IMR-90 (cell line): ENCODE measurements at regions not wholly inside any gene's neighbourhood (a gene's known extent, or its start where the extent isn't known, plus 50 kb on each side); places are given as distances from the start of the nearest gene placed in this dataset.

ENCODE experiments used
- BHLHE40 ChIP-seq: fragments of 150-350 bp; IDR thresholded peaks from 2 replicates; pipeline ENCODE4 v1.6.1; 2016; ENCODE audit warnings: mild to moderate bottlenecking, low read depth, low read length
- CEBPB ChIP-seq: IDR thresholded peaks from 2 replicates; pipeline ENCODE4 v1.6.1; 2012; ENCODE audit warnings: low read depth, low read length, improper control_type of control experiment
- FOS ChIP-seq: fragments of 150-350 bp; IDR thresholded peaks from 2 replicates; pipeline ENCODE4 v1.6.1; 2016; ENCODE audit warnings: low read depth, low read length
- MAFK ChIP-seq: IDR thresholded peaks from 2 replicates; pipeline ENCODE4 v1.6.1; 2012; ENCODE audit warnings: low read depth, low read length, improper control_type of control experiment
- MAZ ChIP-seq: IDR thresholded peaks from 2 replicates; pipeline ENCODE4 v1.6.1; 2012; ENCODE audit warnings: low read depth, mild to moderate bottlenecking, low read length, improper control_type of control experiment, moderate library complexity, borderline replicate concordance
- MXI1 ChIP-seq: IDR thresholded peaks from 2 replicates; pipeline ENCODE4 v1.6.1; 2012; ENCODE audit warnings: low read depth, mild to moderate bottlenecking, low read length, moderate library complexity, borderline replicate concordance
- POLR2A ChIP-seq: IDR thresholded peaks from 2 replicates; pipeline ENCODE4 v1.6.1; 2012; ENCODE audit warnings: mild to moderate bottlenecking, low read depth, low read length
- RAD21 ChIP-seq: IDR thresholded peaks from 2 replicates; pipeline ENCODE4 v1.6.1; 2012; ENCODE audit warnings: low read length, improper control_type of control experiment
- RCOR1 ChIP-seq: IDR thresholded peaks from 2 replicates; pipeline ENCODE4 v1.6.1; 2012; ENCODE audit warnings: mild to moderate bottlenecking, low read length, improper control_type of control experiment; ENCODE audit not compliant: insufficient replicate concordance
- RFX5 ChIP-seq: IDR thresholded peaks from 2 replicates; pipeline ENCODE4 v1.8.0; 2012; ENCODE audit warnings: low read depth, mild to moderate bottlenecking, low read length, moderate library complexity
- SMC3 ChIP-seq: fragments of 150-350 bp; IDR thresholded peaks from 2 replicates; pipeline ENCODE4 v1.6.1; 2016; ENCODE audit warnings: low read depth, mild to moderate bottlenecking, antibody characterized with exemption, low read length, moderate library complexity
- TF ChIP-seq, protein P1 (sequence below): conservative IDR thresholded peaks from 2 replicates; pipeline ENCODE4 v1.5.1; 2012; ENCODE audit warnings: mild to moderate bottlenecking, low read depth, low read length, improper control_type of control experiment
- TF ChIP-seq, protein P2 (sequence below): fragments of 150-350 bp; IDR thresholded peaks from 2 replicates; pipeline ENCODE4 v1.6.1; 2016; ENCODE audit warnings: low read depth, mild to moderate bottlenecking, low read length, moderate library complexity, borderline replicate concordance
- TF ChIP-seq, protein P3 (sequence below): fragments of 150-350 bp; IDR thresholded peaks from 2 replicates; pipeline ENCODE4 v1.6.1; 2017; ENCODE audit warnings: mild to moderate bottlenecking, antibody characterized with exemption, low read length, low read depth

DNA sequence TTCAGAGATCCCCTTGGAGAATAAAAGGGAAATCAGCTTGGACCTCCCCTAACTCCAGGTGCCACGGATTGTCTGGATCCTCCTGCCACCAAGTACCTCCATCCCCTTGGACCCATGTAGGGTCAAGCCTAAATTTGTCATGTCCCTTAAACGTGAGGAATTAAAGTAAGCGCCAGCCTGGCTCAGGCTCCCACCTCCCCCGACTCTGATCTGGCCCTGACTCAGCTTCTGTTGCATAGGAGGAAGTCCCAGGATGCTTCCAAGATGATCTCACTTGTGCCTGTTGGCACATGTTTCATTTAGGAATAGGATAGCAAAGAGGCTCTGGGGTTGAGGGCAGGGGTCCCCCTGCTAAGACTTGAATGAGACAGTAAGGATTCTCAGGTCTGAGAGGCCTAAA is 231.9 kb upstream of the JUN start:
- TF ChIP-seq, protein P1, sequence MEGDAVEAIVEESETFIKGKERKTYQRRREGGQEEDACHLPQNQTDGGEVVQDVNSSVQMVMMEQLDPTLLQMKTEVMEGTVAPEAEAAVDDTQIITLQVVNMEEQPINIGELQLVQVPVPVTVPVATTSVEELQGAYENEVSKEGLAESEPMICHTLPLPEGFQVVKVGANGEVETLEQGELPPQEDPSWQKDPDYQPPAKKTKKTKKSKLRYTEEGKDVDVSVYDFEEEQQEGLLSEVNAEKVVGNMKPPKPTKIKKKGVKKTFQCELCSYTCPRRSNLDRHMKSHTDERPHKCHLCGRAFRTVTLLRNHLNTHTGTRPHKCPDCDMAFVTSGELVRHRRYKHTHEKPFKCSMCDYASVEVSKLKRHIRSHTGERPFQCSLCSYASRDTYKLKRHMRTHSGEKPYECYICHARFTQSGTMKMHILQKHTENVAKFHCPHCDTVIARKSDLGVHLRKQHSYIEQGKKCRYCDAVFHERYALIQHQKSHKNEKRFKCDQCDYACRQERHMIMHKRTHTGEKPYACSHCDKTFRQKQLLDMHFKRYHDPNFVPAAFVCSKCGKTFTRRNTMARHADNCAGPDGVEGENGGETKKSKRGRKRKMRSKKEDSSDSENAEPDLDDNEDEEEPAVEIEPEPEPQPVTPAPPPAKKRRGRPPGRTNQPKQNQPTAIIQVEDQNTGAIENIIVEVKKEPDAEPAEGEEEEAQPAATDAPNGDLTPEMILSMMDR = no peak
- TF ChIP-seq, protein P2, sequence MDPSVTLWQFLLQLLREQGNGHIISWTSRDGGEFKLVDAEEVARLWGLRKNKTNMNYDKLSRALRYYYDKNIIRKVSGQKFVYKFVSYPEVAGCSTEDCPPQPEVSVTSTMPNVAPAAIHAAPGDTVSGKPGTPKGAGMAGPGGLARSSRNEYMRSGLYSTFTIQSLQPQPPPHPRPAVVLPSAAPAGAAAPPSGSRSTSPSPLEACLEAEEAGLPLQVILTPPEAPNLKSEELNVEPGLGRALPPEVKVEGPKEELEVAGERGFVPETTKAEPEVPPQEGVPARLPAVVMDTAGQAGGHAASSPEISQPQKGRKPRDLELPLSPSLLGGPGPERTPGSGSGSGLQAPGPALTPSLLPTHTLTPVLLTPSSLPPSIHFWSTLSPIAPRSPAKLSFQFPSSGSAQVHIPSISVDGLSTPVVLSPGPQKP = no peak
- no peak for TF ChIP-seq RFX5
- no peak for TF ChIP-seq MAZ
- TF ChIP-seq, protein P3, sequence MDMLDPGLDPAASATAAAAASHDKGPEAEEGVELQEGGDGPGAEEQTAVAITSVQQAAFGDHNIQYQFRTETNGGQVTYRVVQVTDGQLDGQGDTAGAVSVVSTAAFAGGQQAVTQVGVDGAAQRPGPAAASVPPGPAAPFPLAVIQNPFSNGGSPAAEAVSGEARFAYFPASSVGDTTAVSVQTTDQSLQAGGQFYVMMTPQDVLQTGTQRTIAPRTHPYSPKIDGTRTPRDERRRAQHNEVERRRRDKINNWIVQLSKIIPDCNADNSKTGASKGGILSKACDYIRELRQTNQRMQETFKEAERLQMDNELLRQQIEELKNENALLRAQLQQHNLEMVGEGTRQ = no peak
- 0 out of 2 replicates have a peak, but pooled peaks have one; percentile 24 for TF ChIP-seq MXI1
- peak; percentile 52; the same call in 1 of the 2 replicates for TF ChIP-seq MAFK
- no peak for TF ChIP-seq POLR2A
- peak; percentile 72 for TF ChIP-seq FOS
- peak; percentile 83 for TF ChIP-seq CEBPB
- no peak for TF ChIP-seq RAD21
- no peak for TF ChIP-seq RCOR1
- no peak for TF ChIP-seq SMC3
- TF ChIP-seq BHLHE40 = peak; percentile 76
